WTC11 (cell line): ENCODE measurements at regions not wholly inside any gene's neighbourhood (a gene's known extent, or its start where the extent isn't known, plus 50 kb on each side); places are given as distances from the start of the nearest gene placed in this dataset.

Source experiments
- IRF2 ChIP-seq: sonication (generic); formaldehyde crosslinking; IDR thresholded peaks from 2 replicates; pipeline ENCODE4 v1.8.0; 2022; ENCODE audit warnings: low read depth, missing genetic modification reagents, borderline replicate concordance
- SP1 ChIP-seq: sonication (generic); formaldehyde crosslinking; conservative IDR thresholded peaks from 2 replicates; pipeline ENCODE4 v1.8.1; 2022; ENCODE audit warnings: missing genetic modification reagents
- ZNF121 ChIP-seq: sonication (generic); formaldehyde crosslinking; IDR thresholded peaks from 2 replicates; pipeline ENCODE4 v1.8.0; 2023; ENCODE audit warnings: missing genetic modification reagents
- TF ChIP-seq, protein P1 (sequence below): sonication (generic); formaldehyde crosslinking; conservative IDR thresholded peaks from 2 replicates; pipeline ENCODE4 v1.8.1; 2023; ENCODE audit warnings: mild to moderate bottlenecking, low read depth, missing genetic modification reagents, moderate library complexity
- TF ChIP-seq, protein P2 (sequence below): fragments of 200-600 bp; IDR thresholded peaks from 2 replicates; pipeline ENCODE4 v1.8.0; 2022; ENCODE audit warnings: antibody characterized with exemption
- TF ChIP-seq, protein P3 (sequence below): sonication (generic); formaldehyde crosslinking; IDR thresholded peaks from 2 replicates; pipeline ENCODE4 v1.8.0; 2022; ENCODE audit warnings: mild to moderate bottlenecking, missing genetic modification reagents

DNA sequence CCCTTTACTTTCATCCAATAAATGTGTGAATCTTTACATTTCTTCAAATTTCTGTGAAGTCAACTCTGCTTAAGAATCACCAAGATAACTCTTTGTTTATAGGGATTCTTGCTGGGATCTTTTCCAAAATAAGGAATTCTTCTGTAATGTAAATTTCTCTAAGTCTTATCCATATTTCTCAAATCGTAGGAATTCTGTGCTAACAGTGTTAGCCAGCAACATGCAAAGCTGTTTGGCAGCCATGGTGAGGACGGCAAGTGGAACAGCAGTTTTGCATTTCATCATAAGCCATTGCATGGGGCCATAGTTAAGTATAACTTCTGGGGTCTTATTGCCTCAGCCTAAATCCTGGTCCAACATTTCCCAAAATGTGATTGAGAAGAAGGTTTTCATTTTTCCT lies 310.5 kb upstream of the PRR16 start:
- TF ChIP-seq ZNF121 (CRISPR knock-in tag) (no peak), IRF2 (CRISPR knock-in tag) (no peak), SP1 (CRISPR knock-in tag) (no peak)
- TF ChIP-seq, protein P1, sequence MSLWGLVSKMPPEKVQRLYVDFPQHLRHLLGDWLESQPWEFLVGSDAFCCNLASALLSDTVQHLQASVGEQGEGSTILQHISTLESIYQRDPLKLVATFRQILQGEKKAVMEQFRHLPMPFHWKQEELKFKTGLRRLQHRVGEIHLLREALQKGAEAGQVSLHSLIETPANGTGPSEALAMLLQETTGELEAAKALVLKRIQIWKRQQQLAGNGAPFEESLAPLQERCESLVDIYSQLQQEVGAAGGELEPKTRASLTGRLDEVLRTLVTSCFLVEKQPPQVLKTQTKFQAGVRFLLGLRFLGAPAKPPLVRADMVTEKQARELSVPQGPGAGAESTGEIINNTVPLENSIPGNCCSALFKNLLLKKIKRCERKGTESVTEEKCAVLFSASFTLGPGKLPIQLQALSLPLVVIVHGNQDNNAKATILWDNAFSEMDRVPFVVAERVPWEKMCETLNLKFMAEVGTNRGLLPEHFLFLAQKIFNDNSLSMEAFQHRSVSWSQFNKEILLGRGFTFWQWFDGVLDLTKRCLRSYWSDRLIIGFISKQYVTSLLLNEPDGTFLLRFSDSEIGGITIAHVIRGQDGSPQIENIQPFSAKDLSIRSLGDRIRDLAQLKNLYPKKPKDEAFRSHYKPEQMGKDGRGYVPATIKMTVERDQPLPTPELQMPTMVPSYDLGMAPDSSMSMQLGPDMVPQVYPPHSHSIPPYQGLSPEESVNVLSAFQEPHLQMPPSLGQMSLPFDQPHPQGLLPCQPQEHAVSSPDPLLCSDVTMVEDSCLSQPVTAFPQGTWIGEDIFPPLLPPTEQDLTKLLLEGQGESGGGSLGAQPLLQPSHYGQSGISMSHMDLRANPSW (CRISPR knock-in tag): no peak
- TF ChIP-seq, protein P2, sequence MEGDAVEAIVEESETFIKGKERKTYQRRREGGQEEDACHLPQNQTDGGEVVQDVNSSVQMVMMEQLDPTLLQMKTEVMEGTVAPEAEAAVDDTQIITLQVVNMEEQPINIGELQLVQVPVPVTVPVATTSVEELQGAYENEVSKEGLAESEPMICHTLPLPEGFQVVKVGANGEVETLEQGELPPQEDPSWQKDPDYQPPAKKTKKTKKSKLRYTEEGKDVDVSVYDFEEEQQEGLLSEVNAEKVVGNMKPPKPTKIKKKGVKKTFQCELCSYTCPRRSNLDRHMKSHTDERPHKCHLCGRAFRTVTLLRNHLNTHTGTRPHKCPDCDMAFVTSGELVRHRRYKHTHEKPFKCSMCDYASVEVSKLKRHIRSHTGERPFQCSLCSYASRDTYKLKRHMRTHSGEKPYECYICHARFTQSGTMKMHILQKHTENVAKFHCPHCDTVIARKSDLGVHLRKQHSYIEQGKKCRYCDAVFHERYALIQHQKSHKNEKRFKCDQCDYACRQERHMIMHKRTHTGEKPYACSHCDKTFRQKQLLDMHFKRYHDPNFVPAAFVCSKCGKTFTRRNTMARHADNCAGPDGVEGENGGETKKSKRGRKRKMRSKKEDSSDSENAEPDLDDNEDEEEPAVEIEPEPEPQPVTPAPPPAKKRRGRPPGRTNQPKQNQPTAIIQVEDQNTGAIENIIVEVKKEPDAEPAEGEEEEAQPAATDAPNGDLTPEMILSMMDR: no peak
- TF ChIP-seq, protein P3, sequence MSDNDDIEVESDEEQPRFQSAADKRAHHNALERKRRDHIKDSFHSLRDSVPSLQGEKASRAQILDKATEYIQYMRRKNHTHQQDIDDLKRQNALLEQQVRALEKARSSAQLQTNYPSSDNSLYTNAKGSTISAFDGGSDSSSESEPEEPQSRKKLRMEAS (CRISPR knock-in tag): no peak
